NCI-H748 (cell line): ENCODE measurements at regions not wholly inside any gene's neighbourhood (a gene's known extent, or its start where the extent isn't known, plus 50 kb on each side); places are given as distances from the start of the nearest gene placed in this dataset.
A peak's percentile ranks its signal among the peaks of the same experiment; 100 is the strongest.

Experiments
- DNase-seq: peaks from one replicate; lab custom pipeline; 2025; ENCODE audit not compliant: unreplicated experiment; lab: John Stamatoyannopoulos, UW

DNA sequence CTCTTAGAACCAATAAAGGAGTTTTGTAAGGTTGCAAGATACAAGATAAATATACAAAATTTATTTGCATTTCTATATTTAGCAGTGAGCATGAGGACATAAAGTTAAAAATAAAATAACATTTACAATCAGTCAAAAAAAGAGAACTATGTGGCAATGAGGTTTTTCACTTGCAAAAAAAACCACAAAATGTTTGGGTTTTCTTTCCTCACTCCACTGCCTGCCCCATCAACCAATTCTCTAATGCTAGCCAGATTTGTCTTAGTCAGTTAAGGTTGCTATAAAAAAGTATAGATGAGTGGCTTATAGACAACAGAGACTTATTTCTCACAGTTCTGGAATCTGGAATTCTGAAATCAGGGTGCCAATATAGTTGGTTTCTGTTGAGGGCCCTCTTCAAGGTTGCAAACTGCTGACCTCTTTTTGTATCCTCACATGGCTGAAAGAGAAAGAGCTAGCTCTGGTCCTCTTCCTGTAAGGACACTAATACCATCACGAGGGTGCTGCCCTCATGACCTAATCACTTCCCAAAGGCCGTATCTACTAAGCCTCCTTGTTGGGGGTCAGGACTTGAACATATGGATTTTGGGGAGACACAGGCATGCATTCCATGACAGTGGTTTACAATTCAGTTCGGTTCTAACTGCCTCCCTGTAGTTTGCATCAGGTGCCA is 566.2 kb downstream of the GALR1 start:
- peak; percentile 18 for DNase-seq

DNA sequence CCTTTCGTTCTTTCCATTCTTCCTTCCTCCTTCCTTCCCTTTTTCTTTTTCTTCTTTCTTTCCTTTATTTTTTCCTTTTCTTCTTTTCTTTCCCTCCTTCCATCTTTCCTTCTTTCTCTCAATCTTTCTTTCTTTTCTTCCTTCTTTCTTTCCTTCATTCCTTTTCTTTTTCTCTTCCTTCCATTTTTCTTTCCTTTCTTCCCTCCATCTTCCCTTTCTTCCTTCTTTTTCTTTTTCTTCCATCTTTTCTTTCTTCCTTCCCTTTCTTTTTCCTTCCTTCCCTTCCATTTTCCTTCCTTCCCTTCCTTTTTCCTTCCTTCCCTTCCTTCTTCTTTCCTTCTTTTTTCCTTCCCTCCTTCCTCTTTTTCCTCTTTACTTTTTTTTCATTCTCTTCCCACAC is 568.7 kb downstream of the GALR1 start:
- DNase-seq = no peak

DNA sequence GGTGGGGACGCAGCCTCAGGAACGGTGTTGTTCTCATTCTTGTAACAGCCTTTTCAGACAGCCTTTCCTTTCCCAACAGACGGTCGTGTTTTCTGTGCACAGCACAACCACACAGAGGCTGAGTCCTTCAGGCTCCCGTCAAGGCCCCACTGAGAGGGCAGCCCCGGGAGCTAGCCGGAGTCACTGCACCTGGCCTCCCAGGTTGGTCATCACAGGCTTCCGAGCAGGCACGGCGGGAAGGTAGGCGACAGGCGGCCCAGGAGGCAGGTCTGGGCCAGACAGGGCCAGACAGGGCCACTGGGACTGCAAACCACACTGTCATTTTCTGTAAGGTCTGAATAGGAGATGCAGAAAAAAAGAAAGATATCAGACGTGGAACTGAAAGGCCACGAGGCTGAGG is 570.8 kb downstream of the GALR1 start:
- DNase-seq = no peak

DNA sequence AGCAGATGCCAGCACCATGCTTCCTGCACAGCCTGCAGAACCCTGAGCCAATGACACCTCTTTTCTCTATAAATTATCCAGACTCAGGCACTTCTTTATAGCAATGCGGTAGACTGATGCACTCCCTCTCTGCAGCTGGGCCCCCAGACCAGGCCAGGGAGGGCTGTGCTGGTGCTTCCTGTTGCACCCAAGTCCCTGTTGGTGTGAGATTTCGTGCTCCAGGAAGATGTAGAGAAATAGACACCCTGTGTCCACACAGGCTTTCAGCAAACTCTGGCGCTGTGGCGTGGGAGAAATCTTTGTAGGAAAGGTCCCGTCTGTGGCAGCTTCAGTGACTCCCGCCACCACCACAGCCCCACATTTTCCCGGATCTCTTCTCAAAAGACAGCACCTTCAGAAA is 572.2 kb downstream of the GALR1 start:
- DNase-seq = no peak

DNA sequence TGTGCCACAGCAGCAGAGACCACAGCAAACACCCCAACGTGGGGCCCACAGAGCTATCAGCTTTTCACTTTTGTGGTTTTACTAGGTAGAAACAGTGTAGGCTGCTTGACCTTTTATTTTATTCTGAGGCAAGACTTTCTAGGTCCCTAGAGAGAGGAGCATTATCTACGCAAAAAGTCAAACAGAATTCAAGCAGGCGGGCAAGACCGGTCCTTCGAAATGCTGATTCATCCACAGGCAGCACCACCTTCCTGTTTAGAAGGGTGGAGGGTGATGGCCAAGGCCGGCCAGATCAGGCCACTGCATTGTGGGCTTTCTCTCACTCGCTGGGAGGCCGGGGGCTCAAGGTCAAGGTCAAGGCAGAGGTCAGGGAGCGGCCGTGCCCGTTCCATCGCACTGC is 573.0 kb downstream of the GALR1 start:
- DNase-seq = no peak

DNA sequence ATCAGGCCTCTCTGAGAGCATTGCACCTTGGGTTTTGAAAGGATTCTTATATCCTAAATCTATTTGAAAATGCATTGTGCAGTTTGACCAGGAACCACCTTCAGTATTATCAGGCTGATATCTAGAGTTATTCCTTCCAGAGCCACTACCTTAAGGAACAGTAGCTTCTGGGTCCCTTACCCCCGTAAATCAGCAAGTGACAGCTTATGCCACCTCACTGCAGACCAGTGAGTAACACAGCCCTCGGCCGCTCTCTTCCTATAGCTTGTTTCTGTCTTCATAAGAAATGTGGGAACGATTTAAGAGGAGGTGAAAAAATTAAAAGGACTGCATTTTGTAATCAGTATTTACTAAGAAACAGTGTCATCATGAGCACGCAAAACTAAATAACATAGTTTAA is 584.2 kb downstream of the GALR1 start:
- no peak for DNase-seq

DNA sequence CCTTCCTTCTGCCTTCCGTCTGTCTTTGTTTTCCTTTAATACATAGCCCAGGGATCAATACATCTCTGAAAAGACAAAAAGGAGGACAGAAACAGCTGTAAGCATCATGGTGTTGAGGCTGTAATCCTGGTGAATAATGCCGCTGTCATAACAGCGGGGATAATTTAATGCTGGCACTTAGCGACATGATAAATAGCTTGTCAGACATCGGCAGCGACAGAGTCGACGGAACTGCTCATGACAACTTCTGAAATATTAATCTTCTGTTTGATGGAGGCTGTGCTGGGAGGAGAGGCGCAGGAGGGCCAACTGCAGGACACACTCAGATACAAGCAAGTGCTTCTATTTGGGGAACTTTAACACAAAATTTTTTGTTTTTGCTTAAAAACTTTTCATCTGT is 602.2 kb downstream of the GALR1 start:
- peak; percentile 81 for DNase-seq

DNA sequence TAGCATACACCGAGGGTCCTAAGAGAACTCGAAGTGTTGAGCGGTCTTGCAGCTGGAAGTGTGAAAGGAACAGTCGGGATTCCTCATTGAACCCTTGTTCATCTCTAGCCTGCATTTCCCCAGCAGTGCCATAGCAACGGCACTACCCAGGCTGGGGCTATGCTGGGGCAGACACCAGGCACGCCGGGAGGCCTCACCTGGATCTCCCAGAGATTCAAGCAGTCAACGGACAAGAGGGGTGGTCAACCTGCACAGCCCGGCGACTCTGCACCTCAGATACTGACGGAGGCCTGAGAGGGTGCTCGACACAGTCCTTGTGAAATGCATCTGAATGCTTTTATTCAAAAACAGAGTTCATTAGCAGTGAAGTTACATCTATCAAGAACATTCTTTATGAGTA is 604.2 kb downstream of the GALR1 start:
- DNase-seq = no peak

DNA sequence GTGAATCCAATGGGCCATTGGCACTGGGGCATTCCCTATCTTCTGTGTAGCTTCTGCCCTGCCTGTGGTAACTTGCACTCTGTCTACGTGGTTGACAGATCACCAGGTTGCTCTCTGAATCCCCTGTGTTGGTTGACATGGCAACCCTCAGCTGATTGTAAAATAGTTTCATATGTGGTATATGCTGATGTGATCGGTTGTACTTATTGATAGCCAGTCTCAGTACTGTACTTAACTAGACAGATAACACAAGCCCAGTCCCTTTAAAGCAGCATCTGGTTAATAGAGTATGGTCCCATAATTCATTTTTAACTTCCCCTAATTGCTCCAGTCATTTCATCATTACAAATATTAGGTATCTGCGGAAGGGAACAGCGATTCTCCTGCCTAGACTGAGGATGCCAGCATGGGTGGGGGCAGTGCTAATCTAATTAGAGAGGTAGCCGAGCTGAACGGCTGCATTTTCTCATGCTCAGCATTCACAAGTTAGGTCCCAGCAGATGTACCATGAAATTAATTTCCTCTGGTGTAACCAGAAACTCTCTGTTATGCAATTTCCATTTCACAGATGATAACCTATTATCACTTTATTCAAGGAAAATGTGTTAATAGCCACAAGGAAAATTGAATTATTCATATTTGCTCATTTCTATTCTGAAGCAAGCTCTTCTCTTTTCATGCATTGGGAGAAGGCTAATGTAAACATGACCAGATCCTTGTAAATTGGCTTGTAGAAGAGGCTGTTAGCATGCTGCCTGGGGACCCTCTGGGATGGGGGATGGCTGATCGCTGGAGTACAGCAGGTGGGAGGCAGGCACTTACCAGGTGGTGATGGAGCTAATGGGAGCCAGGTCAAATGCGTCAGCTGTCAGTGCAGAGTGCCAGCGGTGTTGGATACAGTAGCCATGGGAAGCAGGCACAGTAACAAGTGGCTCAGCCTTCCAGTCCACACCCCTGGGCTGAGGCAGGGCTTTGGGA is 608.3 kb downstream of the GALR1 start:
- peak; percentile 99 for DNase-seq

DNA sequence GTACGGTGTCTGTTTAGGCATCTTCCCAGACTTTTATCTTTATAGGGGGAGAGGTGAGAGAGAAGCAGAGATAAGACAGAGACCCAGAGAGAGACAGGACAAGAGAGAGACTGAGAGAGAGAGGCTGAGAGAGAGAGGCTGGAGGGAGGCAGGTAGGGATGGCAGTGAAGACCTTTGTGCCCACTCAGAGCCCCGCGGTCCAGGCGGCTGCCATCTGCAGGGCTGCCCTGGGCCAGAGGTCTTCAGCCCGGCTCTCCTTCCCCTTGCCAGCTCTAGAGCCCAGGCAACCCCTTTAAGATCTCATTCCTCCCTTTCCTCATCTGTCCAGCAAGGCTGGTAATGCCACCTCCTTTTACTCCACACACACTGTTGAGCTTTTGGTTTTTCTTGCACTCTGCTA is 610.0 kb downstream of the GALR1 start:
- no peak for DNase-seq

DNA sequence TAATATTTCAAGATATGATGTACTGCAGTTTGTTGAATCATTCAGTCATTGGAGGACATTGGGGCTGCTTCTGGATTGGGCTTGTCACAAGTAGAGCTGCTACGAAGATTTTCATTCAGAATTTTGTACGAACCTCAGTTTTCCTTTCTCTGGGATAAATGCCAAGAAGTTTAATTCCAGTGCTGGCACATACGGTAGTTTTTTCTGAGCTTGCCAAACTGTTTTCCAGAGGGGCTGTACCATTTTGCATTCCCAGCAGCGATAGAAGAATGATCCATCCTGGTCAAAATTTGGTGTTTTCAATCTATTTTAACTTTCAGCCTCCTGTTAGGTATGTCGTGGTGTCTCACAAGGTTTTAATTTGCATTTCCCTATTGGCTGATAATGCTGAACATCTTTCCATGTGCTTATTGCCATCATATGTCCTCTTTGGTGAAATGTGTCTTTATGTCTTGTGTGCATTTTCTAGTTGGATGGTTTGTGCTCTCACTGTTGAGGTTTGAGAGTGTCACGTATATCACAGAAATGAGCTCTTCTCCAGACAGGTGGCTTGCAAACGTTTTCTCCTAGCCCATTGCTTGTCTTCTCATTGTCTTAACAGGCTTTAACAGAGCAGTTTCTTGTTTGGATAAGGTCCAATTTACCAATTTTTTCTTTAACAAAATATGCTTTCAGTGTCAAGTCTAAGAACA is 612.6 kb downstream of the GALR1 start:
- DNase-seq = no peak

DNA sequence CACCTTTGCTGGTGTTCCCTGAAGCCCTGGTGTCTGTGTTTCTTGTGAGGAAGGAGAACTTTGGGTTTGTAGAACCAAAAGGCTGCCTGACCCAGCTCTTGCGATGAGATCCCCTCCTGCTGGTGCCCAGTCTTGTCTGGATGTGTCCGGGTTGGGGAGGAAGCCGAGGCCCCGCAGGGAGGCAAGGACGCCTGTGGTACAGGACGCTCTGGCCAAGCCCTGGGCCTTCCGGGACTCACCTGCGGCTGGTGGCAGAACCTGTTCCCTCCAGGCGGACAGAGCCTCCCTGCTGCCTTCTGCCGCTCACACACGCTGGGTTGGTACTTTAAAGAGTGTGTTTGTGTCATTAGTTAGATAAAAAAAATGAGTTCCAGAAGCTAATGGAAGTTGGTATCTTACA is 616.2 kb downstream of the GALR1 start:
- no peak for DNase-seq

DNA sequence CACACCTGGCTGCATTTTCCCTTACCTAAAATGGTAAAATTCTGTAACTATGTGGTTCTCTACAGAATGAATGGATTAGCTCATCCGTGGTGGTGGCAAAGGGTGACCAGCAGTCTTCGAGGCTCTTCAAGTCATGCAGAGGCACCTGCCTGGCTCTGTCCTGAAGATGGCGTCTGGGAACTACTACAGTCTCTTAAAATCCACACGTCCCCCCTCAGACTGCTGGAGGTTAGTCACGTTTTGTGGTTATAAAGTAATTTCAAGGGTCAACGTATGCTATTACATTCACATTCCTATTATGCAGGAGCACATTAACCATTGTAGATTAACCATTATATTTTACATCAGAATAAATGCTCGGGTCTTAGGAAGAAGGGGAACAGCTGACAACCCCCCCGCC is 616.7 kb downstream of the GALR1 start:
- DNase-seq = no peak

DNA sequence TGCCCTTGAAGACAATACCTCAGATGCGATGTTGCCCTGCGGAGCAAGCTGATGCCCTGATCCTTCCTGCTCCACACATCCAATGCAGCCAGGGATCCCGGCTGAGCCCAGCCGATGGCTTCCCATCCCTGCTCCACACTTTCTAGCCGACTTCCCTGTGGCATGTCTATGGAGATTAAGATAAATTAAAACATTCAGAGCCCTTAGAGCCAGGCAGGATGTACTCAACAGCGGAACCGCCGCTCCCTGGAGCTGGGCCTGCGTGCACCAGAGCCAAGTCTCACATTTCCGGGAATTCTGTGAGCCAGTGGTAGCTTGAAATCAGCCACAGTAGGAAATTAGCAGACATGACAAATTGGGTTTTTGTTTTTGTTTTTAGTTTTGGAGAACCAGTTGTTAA is 620.6 kb downstream of the GALR1 start:
- no peak for DNase-seq

DNA sequence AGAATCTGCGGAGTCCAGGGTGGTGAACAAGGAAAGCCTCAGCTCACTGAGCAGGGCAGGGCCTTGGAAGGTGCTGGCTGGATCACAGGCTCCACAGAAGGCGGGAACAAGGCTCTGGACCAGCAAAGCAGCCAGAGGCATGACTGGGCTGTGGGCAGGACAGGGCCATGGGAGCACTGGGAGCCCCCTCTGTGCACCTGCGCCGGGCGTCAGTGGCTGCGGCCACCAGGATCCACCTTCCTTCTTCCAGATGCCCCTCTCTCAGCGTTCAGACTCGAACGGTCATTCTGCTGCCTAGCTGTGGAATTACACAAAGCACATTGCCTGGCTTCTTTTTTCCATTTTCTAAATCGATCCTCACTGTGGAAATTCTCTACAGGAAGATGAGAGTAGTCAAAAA is 621.2 kb downstream of the GALR1 start:
- no peak for DNase-seq

DNA sequence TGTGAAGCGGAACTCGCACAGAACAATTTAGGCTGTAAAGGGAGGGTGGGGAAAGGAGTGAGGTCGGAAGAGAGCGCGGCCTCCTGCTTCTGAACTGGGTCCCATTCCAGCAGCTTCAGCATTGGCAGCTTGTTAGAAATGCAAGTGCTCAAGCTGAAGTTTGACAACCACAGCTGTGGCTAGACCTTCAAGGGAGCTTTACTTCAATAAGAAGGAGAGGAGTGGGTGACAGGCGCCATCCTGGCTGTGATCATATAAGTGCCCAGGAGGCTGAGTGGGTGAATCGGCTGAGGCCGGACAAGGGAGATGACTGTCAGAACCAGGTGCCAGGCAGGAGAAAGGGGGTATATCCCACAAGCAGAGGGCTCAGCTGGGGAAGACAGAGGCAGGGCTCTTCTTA is 622.5 kb downstream of the GALR1 start:
- no peak for DNase-seq

DNA sequence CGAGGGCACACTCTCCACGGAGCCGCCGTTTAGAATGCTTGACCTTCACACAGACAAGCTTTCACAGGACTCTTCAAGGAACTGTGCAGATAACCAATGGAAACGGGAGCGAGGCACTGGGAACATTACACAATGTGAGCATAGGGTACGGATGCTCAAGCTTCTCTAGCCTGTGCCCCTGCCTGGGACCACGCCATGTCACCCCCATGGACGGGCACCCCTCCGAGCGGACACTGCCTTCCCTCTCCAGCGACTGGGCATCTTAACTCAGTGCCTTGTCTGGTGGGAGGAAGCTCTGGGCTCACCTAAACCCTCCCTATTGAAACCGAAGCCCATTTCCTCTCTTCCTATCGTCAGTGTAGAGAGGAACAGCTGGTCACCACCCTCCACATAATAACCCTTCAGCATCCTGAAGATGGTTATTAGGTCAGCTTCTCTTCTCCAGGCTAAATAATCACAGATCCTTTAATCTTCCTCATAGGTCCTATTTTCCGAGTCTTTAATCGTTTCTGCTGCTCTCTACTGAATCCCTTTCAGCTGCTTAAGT is 626.7 kb downstream of the GALR1 start:
- no peak for DNase-seq

DNA sequence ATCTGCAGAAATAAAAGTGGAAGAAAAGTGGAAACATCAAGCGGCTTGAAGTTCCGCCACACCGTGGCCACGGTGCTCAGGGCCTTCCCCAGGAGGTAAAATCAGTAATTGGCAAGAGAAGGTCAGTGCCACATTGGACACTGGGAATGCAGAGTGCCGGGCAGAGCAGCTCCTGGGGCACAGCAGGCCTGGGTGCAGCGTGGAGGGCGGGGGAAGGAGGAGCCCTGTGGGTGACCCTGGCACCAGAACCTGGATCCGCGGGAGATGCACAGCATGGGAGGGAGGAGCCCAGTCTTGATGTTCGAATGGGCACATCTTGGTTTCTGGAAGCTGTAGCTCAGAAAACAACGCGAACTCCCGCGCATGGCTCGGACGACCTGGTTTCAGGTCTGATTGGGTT is 630.2 kb downstream of the GALR1 start:
- DNase-seq = no peak

DNA sequence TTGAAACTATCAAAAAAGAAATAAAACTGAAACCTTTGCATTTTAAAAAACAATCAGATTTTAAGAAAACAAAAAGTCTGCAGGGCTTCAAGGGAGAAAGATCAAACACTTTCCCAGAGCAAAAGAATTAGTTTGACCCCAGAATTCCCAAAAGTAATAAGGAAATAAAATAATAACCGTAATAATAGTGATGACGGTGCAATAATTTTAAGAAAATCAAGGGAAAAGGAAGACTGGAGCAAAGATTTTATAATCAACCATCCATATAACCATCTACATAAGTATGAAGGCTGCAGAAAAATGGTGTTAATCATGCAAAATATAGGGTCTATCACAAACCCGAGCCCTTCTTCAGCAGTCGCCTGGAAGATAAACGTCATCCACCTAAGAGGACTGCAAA is 634.8 kb downstream of the GALR1 start:
- DNase-seq = no peak

DNA sequence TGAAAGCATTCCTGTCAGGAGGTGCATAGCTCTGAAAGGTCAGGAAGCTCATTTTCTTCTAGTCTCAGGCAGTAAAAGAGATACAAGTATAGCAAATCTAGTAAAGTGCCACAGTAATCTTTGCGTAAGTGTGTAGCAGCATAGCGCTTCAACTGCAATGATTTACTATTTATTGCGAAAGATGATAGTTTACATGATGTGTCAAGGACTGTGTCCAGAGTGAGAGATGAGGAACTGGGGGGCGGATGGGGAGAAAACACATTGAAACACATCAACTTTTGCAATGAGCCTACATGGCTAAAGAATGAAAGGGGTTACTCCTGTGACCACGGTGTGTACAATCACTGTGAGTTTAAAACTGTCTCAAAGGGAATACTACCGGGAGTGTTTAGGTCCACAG is 644.4 kb downstream of the GALR1 start:
- DNase-seq = no peak

DNA sequence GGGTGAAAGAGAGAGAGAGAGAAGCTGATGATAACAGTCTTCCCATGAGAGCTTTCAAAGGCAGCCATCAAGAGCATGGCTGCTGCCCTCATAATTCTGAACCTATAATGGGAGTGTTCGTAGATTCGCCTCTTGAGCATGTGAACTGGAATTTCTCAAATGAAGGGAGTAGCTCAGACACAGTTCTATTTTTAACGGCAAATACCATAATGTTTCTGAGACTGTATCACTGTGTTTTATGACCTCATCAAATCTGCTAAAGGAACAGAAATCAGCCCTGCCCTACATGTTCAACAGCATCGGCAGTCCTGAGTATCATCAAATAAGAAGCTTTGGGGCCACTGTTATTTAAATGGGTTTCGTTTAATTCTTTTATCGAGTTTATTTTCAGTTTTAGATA is 645.6 kb downstream of the GALR1 start:
- no peak for DNase-seq
